Retinal pigment epithelial cell (primary cell): ENCODE measurements at regions not wholly inside any gene's neighbourhood (a gene's known extent, or its start where the extent isn't known, plus 50 kb on each side); places are given as distances from the start of the nearest gene placed in this dataset.

Source experiments
- DNase-seq: peaks from one replicate; pipeline ENCODE4 v3.0.0-alpha.2; 2010; ENCODE audit warnings: low read depth
- H3K4me3 ChIP-seq: 2 replicates; pipeline ENCODE4 v1.5.1; 2011; ENCODE audit warnings: mild to moderate bottlenecking, low read length, control low read depth, moderate library complexity
- TF ChIP-seq, protein P1 (sequence below): conservative IDR thresholded peaks from 2 replicates; pipeline ENCODE4 v1.5.1; 2011; ENCODE audit warnings: low read depth, low read length, control low read depth, inconsistent platforms

GRCh38 chr14:101489092-101489760 lies 72.1 kb upstream of the DIO3 start:
- no peak for DNase-seq
- TF ChIP-seq, protein P1, sequence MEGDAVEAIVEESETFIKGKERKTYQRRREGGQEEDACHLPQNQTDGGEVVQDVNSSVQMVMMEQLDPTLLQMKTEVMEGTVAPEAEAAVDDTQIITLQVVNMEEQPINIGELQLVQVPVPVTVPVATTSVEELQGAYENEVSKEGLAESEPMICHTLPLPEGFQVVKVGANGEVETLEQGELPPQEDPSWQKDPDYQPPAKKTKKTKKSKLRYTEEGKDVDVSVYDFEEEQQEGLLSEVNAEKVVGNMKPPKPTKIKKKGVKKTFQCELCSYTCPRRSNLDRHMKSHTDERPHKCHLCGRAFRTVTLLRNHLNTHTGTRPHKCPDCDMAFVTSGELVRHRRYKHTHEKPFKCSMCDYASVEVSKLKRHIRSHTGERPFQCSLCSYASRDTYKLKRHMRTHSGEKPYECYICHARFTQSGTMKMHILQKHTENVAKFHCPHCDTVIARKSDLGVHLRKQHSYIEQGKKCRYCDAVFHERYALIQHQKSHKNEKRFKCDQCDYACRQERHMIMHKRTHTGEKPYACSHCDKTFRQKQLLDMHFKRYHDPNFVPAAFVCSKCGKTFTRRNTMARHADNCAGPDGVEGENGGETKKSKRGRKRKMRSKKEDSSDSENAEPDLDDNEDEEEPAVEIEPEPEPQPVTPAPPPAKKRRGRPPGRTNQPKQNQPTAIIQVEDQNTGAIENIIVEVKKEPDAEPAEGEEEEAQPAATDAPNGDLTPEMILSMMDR: no peak
- H3K4me3 ChIP-seq: no peak overlapping the region

- H3K4me3 ChIP-seq: no peak overlapping the region
- DNase-seq: no peak
- TF ChIP-seq, protein P1: no peak
Measured at GRCh38 chr14:101490771-101491170, 70.5 kb upstream of the DIO3 start.

DNA sequence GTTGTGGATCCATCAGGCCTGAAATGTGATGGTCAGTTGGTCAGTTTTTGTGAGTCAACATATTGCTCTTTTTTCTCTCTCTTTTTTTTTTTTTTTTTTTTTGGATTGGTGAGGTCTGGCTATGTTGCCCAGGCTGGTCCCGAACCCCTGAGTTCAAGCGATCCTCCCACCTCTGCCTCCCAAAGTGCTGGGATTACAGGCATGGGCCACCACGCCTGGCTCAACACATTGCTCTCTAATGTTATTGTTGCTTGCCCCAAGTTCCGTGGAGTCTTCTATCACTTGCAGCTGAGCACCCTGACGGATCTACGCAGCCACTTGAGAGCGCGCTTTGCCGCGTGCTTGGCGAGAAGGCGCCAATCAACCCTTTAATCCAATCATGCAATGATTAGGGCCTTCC lies 69.5 kb upstream of the DIO3 start:
- DNase-seq: no peak
- no peak overlapping the region for H3K4me3 ChIP-seq
- TF ChIP-seq, protein P1: no peak

DNA sequence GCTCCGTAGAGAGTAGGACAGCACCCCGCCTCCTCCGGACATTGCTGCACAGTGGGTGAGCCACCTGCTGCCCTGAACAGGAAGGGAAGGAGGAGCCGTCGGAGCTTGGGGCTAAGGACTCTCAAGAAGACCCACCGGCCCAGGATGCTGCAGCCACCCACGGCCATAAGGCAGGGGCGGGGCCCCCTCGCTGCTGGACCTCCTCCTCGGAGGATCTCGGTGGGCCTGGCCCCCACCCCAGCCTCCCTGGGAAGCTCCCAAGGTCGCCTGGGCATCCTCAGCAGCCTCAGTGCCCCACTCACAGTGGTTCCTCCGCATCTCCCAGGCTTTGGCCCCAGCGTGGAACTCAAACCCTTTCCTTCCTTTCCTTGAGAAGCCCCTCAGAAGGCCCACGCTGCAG lies 68.6 kb upstream of the DIO3 start:
- no peak for DNase-seq
- TF ChIP-seq, protein P1: no peak
- H3K4me3 ChIP-seq: no peak overlapping the region

DNA sequence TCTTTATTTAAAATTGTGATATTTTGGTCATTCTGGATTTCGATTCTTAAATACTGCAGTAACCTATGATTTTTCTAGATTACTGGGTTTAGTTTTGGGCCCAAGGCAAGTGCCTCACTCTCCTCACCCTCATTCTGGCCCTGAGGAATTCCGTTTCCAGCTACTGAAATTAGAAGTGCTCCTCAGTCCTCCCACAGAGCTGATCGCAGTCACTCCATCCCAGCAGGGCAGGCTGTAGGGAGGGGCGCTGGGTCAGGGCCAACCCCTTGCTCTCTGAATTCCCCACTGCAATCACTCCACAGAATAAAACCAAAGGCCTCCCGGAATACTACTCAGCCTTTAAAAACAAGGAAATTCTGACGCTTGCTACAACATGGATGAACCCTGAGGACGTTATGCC lies 66.5 kb upstream of the DIO3 start:
- H3K4me3 ChIP-seq: no peak overlapping the region
- DNase-seq: no peak
- TF ChIP-seq, protein P1: no peak

DNA sequence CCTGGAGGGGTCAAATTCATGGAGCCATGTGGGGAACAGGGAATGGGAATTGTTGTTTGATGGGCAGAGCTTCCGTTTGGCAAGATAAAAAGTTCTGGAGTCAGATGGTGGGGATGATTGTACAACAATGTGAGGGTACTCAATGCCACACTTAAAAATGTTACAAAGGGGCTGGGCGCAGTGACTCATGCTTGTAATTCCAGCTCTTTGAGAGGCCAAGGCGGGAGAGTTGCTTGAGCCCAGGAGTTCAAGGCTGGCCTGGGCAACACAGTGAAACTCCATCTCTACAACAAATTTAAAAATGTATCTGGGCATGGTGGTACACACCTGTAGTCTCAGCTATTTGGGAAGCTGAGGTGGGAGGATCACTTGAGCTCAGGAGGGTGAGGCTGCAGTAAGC lies 66.0 kb upstream of the DIO3 start:
- H3K4me3 ChIP-seq: no peak overlapping the region
- TF ChIP-seq, protein P1: no peak
- DNase-seq: no peak

- no peak for DNase-seq
- no peak overlapping the region for H3K4me3 ChIP-seq
- TF ChIP-seq, protein P1: no peak
Measured at GRCh38 chr14:101495827-101496775, 65.2 kb upstream of the DIO3 start.
